NB4 (cell line): ENCODE measurements at regions not wholly inside any gene's neighbourhood (a gene's known extent, or its start where the extent isn't known, plus 50 kb on each side); places are given as distances from the start of the nearest gene placed in this dataset.

ENCODE experiments used
- DNase-seq: peaks from one replicate; pipeline ENCODE4 v3.0.0; 2010; ENCODE audit warnings: low read depth
- H3K4me3 ChIP-seq: one replicate; pipeline ENCODE4 v1.5.1; 2011; ENCODE audit warnings: mild to moderate bottlenecking, low read depth, low read length, moderate library complexity
- MYC ChIP-seq: IDR thresholded peaks from 2 replicates; pipeline ENCODE4 v1.6.1; 2011; ENCODE audit warnings: low read depth, low read length
- POLR2A ChIP-seq: IDR thresholded peaks from 2 replicates; pipeline ENCODE4 v1.6.1; 2011; ENCODE audit warnings: mild to moderate bottlenecking; ENCODE audit not compliant: insufficient read length; ENCODE audit errors: extremely low read depth
- TF ChIP-seq, protein P1 (sequence below): IDR thresholded peaks from one replicate; pipeline ENCODE4 v1.5.1; 2012; ENCODE audit warnings: low read depth, low read length
- TF ChIP-seq, protein P2 (sequence below): IDR thresholded peaks from 2 replicates; pipeline ENCODE4 v1.6.1; 2011; ENCODE audit warnings: low read depth, low read length

DNA sequence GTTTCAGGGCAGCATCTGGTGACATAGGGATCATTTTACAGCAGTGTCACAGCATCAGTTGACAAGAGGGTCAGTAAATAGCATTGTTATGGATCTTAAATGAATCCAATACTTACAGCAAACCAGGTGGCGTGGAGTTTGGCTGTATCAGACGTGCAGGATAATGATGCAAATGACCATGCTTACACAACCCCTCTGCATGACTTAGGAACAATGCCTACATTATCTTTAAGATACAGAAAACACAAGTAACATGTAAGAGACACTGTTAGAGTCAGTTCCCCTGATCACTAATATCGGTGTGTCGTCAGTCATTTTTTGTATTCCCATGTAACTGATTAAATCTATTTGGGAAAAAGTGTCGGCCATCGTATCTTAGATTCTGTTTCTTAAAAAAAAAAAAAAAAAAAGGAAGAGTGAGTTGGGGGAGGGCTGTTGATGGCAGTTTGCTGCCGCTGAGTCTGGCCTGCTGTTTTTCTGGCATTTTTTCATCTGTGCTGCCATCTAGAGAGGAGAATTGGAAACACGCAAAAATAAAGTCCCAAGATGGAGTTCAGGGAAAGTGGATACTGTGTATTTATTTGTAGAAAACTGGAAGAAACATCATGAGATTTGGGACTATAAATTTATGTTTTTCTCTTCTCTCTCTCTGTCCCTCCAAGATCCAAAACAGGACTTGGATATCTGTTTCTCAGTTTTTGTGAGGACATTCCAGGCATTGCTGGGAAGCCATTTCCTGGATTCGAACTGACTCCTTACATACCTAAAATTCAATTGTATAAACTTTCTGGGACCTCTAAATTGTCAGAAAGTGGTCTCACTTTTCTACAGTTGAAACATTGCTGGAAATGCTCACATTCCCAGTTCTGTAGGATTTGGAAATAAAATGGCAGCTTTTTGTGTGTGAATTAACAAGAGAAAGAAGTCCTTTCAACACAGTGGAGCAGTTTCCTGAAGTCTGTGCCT lies 60.3 kb upstream of the AGPS start:
- TF ChIP-seq, protein P1, sequence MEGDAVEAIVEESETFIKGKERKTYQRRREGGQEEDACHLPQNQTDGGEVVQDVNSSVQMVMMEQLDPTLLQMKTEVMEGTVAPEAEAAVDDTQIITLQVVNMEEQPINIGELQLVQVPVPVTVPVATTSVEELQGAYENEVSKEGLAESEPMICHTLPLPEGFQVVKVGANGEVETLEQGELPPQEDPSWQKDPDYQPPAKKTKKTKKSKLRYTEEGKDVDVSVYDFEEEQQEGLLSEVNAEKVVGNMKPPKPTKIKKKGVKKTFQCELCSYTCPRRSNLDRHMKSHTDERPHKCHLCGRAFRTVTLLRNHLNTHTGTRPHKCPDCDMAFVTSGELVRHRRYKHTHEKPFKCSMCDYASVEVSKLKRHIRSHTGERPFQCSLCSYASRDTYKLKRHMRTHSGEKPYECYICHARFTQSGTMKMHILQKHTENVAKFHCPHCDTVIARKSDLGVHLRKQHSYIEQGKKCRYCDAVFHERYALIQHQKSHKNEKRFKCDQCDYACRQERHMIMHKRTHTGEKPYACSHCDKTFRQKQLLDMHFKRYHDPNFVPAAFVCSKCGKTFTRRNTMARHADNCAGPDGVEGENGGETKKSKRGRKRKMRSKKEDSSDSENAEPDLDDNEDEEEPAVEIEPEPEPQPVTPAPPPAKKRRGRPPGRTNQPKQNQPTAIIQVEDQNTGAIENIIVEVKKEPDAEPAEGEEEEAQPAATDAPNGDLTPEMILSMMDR = peak; percentile 53
- TF ChIP-seq MYC (no peak), POLR2A (no peak)
- TF ChIP-seq, protein P2, sequence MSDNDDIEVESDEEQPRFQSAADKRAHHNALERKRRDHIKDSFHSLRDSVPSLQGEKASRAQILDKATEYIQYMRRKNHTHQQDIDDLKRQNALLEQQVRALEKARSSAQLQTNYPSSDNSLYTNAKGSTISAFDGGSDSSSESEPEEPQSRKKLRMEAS = peak; percentile 45; the same call in 1 of the 2 replicates
- DNase-seq = peak; percentile 81
- no peak overlapping the region for H3K4me3 ChIP-seq

DNA sequence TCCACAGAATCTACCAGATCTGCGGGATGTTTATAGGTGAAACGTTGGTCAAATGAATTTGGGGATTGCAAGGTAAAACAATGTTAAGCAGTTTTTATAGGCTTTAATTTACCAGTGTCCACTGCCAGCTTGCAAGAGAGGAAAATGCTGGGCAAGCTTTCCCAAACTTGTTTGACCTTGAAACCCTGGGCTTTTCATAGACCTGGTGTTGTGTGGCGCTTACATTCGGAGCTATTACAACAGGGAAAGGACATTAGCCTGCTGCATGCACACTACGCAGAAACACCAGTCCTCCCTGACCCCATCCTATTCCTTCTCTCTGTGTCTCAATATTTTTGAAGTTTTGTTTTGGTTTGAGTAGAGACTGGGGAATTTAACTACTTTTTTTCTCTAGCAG lies 59.6 kb upstream of the AGPS start:
- DNase-seq = no peak
- TF ChIP-seq, protein P2 = no peak
- TF ChIP-seq POLR2A (no peak), MYC (no peak)
- TF ChIP-seq, protein P1 = no peak
- no peak overlapping the region for H3K4me3 ChIP-seq

DNA sequence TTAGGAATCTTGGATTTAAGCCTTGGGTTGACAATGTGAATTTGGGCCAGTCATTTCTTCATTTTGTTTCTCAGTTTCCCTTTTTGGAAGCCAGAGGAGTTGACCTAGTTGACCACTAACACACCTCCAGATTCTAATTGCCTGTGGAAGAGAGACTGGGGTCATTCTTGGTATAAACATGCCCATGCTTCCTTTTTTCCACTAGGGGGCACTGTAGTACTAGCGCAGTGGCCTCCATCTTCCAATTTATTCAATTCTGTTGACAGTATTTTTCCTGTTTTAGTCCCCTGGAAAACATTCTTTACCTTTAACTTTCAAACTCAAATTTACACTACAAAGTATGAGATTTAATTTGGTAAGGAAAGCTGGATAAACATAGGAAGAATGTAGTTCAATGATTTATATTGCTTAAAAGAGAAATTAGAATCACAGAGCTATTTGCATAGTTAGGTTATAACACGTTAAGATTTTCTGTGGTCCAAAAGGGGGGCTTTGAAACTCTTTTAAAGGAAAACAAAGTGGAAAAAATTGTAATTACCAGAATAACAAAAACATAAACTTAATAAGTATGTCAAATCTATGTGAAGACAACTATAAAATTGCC lies 57.5 kb upstream of the AGPS start:
- DNase-seq = peak; percentile 62
- TF ChIP-seq POLR2A (no peak), MYC (no peak)
- TF ChIP-seq, protein P1 = peak; percentile 90
- TF ChIP-seq, protein P2 = 0 out of 2 replicates have a peak, but pooled peaks have one; percentile 31
- H3K4me3 ChIP-seq = no peak overlapping the region

DNA sequence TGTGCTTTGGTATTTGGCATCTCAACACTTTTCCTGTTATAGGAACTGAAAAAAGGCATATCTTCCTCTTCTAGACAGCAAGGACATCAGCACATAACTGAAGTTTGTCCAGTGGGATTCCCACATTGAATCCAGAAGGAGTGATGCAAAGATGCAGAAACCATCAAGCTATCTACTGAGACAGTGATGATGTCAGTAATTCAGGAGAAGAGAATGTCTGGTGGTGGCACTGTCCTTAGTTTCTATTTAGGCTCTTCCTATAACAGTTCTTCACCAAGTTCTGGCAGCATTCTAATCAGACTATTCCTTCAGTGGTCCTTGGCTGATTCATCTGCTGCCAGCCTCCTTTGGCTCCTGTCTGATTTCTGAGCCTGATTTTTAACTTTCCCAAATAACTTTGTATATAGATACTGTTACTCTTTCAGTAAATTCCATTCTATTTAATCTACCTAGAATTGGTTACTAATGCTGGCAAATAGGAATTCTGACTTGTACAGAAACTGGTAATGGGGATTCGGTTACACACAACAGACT lies 56.6 kb upstream of the AGPS start:
- no peak for DNase-seq
- H3K4me3 ChIP-seq = no peak overlapping the region
- TF ChIP-seq, protein P2 = no peak
- TF ChIP-seq, protein P1 = no peak
- TF ChIP-seq POLR2A = no peak
- no peak for TF ChIP-seq MYC

DNA sequence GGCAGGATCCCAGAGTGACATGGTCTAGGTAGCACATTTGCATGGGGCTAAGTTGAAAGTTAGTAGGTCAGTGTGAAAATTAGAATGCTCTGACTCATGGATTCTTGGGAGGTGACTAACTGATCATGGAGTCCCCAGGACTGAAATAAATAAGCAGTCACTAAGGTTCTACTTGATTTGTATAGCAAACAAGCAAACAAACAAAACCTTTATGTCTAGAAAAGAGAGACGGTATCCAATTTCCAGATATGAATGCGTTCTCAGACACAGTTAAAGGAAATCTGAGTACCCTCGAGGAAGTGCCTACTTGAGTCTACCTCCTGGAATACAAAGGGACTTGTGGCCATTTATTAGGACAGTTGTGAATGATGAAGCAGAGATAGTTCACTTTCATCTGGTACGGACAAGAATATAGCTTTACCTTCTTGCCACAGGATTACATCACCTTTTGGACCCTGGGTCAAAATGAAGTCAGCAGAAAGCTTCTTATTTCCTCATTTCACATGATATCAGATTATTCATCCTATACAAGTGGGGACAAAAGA lies 54.3 kb upstream of the AGPS start:
- no peak for DNase-seq
- TF ChIP-seq, protein P2 = no peak
- TF ChIP-seq, protein P1 = no peak
- TF ChIP-seq POLR2A (no peak), MYC (no peak)
- no peak overlapping the region for H3K4me3 ChIP-seq
